HCT116 (cell line): ENCODE measurements at regions not wholly inside any gene's neighbourhood (a gene's known extent, or its start where the extent isn't known, plus 50 kb on each side); places are given as distances from the start of the nearest gene placed in this dataset.

ENCODE experiments used
- ATAC-seq: fragments of 200-7000 bp; cut with Tn5 transposase; 2 replicates; pipeline ENCODE4 v1.9.1; 2020; ENCODE audit warnings: mild to moderate bottlenecking, moderate library complexity
- BruUV-seq: library from RNA; stranded (reverse); fragments of 400-500 nt; replicated peaks from 2 replicates; lab custom pipeline; 2021; lab: Mats Ljungman, UMichigan
- CTCF ChIA-PET: fragments of 300-600 bp; sonication (Branson Sonifier 250); formaldehyde crosslinking; loops from one replicate; lab custom pipeline; 2021; ENCODE audit warnings: antibody characterized with exemption; lab: Charles Lee
- POLR2A ChIA-PET: fragments of 300-600, 350-600 bp; sonication (Branson Sonifier 250); formaldehyde crosslinking; loops from one replicate; lab custom pipeline; 2021; ENCODE audit warnings: antibody characterized with exemption; lab: Charles Lee
- RAD21 ChIA-PET, 2 experiments: fragments of 300-600 bp; sonication (Branson Sonifier 250); formaldehyde crosslinking; loops; one replicate each; lab custom pipeline; 2023; ENCODE audit warnings: low total read pairs in 2 of 2; ENCODE audit not compliant: uncharacterized antibody in 2 of 2, unreplicated experiment in 2 of 2, low non-redundant PET in 1 of 2; lab: Charles Lee
- DNase-seq: peaks from one replicate; pipeline ENCODE4 v3.0.0-alpha.2; 2010; ENCODE audit warnings: low read depth, low spot score
- H2AFZ ChIP-seq: fragments of 200-600 bp; shearing (Covaris generic), sonication (generic); 2 replicates; pipeline ENCODE4 v1.6.1; 2017; ENCODE audit warnings: low read depth, mixed run types, mixed read lengths, antibody characterized with exemption, low read length; ENCODE audit not compliant: poor library complexity, severe bottlenecking
- H3K27ac ChIP-seq: 2 replicates; pipeline ENCODE4 v1.5.1; 2012; ENCODE audit warnings: low read depth, low read length
- H3K27me3 ChIP-seq: fragments of 200-600 bp; sonication (generic); 2 replicates; pipeline ENCODE4 v1.6.1; 2016; ENCODE audit warnings: mixed run types, low read length, mixed read lengths; ENCODE audit not compliant: insufficient read depth
- H3K36me3 ChIP-seq, 2 experiments: fragments of 200-500 bp in 1 of 2; fragments of 200-600 bp in 1 of 2; sonication (Bioruptor generic) in 1 of 2; sonication (generic) in 1 of 2; 2 replicates each; pipeline versions ENCODE4 v1.5.1 to v1.6.1; 2014 to 2016; ENCODE audit warnings: low read length in 2 of 2, inconsistent platforms in 1 of 2, mixed read lengths in 1 of 2, mixed run types in 1 of 2; ENCODE audit not compliant: insufficient read depth in 2 of 2, control insufficient read depth in 1 of 2
- H3K4me1 ChIP-seq, 2 experiments: fragments of 200-600 bp in 1 of 2; sonication (generic) in 1 of 2; 2 replicates each; pipeline versions ENCODE4 v1.5.1 to v1.6.1; 2012 to 2017; ENCODE audit warnings: low read length in 2 of 2, inconsistent platforms in 1 of 2, mild to moderate bottlenecking in 1 of 2, mixed read lengths in 1 of 2, mixed run types in 1 of 2, moderate library complexity in 1 of 2; ENCODE audit not compliant: insufficient read depth in 2 of 2, control insufficient read depth in 1 of 2
- H3K4me2 ChIP-seq: fragments of 200-600 bp; sonication (generic); 2 replicates; pipeline ENCODE4 v1.6.1; 2017; ENCODE audit warnings: mixed run types, low read length, mixed read lengths
- H3K4me3 ChIP-seq, 2 experiments: fragments of 200-600 bp in 1 of 2; sonication (generic) in 1 of 2; replicated peaks in 1 of 2; 2 replicates each; pipeline ENCODE4 v1.5.1; 2011 to 2016; ENCODE audit warnings: low read length in 2 of 2, control low read depth in 1 of 2, low read depth in 1 of 2, mild to moderate bottlenecking in 1 of 2, mixed read lengths in 1 of 2, mixed run types in 1 of 2
- H3K79me2 ChIP-seq: fragments of 200-600 bp; sonication (generic); 2 replicates; pipeline ENCODE4 v1.6.1; 2017; ENCODE audit warnings: mild to moderate bottlenecking, mixed run types, low read length, moderate library complexity, mixed read lengths; ENCODE audit not compliant: insufficient read depth
- H3K9ac ChIP-seq: fragments of 200-600 bp; sonication (generic); 2 replicates; pipeline ENCODE4 v1.6.1; 2016; ENCODE audit warnings: low read length, mixed read lengths
- H3K9me2 ChIP-seq: fragments of 200-600 bp; sonication (generic), shearing (Covaris generic); 2 replicates; pipeline ENCODE4 v1.6.1; 2017; ENCODE audit warnings: mixed run types, mild to moderate bottlenecking, moderate library complexity; ENCODE audit not compliant: insufficient read depth
- H3K9me3 ChIP-seq, 2 experiments: fragments of 200-500 bp in 1 of 2; fragments of 200-600 bp in 1 of 2; sonication (Bioruptor generic) in 1 of 2; sonication (generic) in 1 of 2; 2 replicates each; pipeline ENCODE4 v1.6.1; 2014 to 2017; ENCODE audit warnings: low read length in 2 of 2, mixed read lengths in 2 of 2, inconsistent platforms in 1 of 2, low read depth in 1 of 2, mild to moderate bottlenecking in 1 of 2, mixed run types in 1 of 2, moderate library complexity in 1 of 2; ENCODE audit not compliant: control insufficient read depth in 1 of 2, insufficient read depth in 1 of 2
- H4K20me1 ChIP-seq: fragments of 200-600 bp; sonication (generic), shearing (Covaris generic); 2 replicates; pipeline ENCODE4 v1.6.1; 2017; ENCODE audit warnings: mixed run types, mild to moderate bottlenecking, moderate library complexity; ENCODE audit not compliant: insufficient read depth
- CBX3 ChIP-seq: IDR thresholded peaks from 2 replicates; pipeline ENCODE4 v1.6.1; 2012; ENCODE audit warnings: low read depth
- FOSL1 ChIP-seq: IDR thresholded peaks from 2 replicates; pipeline ENCODE4 v1.6.1; 2012; ENCODE audit warnings: low read depth
- RAD21 ChIP-seq: IDR thresholded peaks from 2 replicates; pipeline ENCODE4 v1.6.1; 2012; ENCODE audit warnings: low read depth, mild to moderate bottlenecking
- REST ChIP-seq: IDR thresholded peaks from 2 replicates; pipeline ENCODE4 v1.6.1; 2012; ENCODE audit warnings: low read depth
- SIN3A ChIP-seq: IDR thresholded peaks from 2 replicates; pipeline ENCODE4 v1.6.1; 2012; ENCODE audit warnings: low read depth
- YY1 ChIP-seq: IDR thresholded peaks from 2 replicates; pipeline ENCODE4 v1.6.1; 2011; ENCODE audit warnings: low read length, low read depth, moderate library complexity, mild to moderate bottlenecking; ENCODE audit not compliant: insufficient replicate concordance; ENCODE audit errors: extremely low read depth
- ZNF274 ChIP-seq: fragments of 200-500 bp; sonication (Bioruptor generic); IDR thresholded peaks from 2 replicates; pipeline ENCODE4 v1.6.1; 2014; ENCODE audit warnings: mild to moderate bottlenecking, low read depth, low read length, inconsistent platforms
- intact Hi-C: fragments of 100-400 bp; cut with micrococcal nuclease; formaldehyde crosslinking; loops from 2 replicates; pipeline ENCODE4 v1.10.0; 2022

- ChIA-PET CTCF (no interaction called here), POLR2A (no interaction called here), RAD21 (no interaction called here)
- TF ChIP-seq RAD21 (no peak), YY1 (no peak), ZNF274 (no peak), FOSL1 (no peak), SIN3A (no peak), CBX3 (no peak), REST (no peak)
- peaks cover 0 to under 1% of the 10 kb centered on the region in 2 experiments; a peak in 1 of 4 replicates for H3K36me3 ChIP-seq
- H3K9me3 ChIP-seq = no peaks in the 10 kb centered on the region
- no peak overlapping the region for H2AFZ ChIP-seq
- no peaks in the 10 kb centered on the region for H3K9me2 ChIP-seq
- intact Hi-C loops = no loop called here
- H3K4me1 ChIP-seq = peaks cover 9 to 16% of the 10 kb centered on the region in 2 experiments
- H3K27me3 ChIP-seq = no peaks in the 10 kb centered on the region
- H3K4me2 ChIP-seq = no peak overlapping the region
- H3K27ac ChIP-seq = no peak overlapping the region
- H3K79me2 ChIP-seq = 0 out of 2 replicates have a peak, but pooled peaks cover 3% of the 10 kb centered on the region
- BruUV-seq = no TSS peak
- no peak overlapping the region for H3K9ac ChIP-seq
- H4K20me1 ChIP-seq = no peaks in the 10 kb centered on the region
- DNase-seq (no peak), ATAC-seq (no peak)
- H3K4me3 ChIP-seq = no peak overlapping the region
Observed at GRCh38 chr2:219973136-219973535, 345.7 kb downstream of the SLC4A3 start.
